A549 (cell line): ENCODE measurements at regions not wholly inside any gene's neighbourhood (a gene's known extent, or its start where the extent isn't known, plus 50 kb on each side); places are given as distances from the start of the nearest gene placed in this dataset.

Source experiments
- ATAC-seq, 2 experiments: fragments of 200-7000 bp in 1 of 2; fragments of >200 bp in 1 of 2; cut with Nextera tagmentation in 1 of 2; cut with Tn5 transposase in 1 of 2; 3 replicates each; pipeline versions ENCODE4 v1.8.0 to v1.9.1; 2018 to 2020; ENCODE audit warnings: mild to moderate bottlenecking in 1 of 2, moderate library complexity in 1 of 2
- CTCF ChIA-PET: fragments of 300-600 bp; sonication (Branson Sonifier 250); formaldehyde crosslinking; extraction: SDS; loops from one replicate; lab custom pipeline; 2021; ENCODE audit warnings: antibody characterized with exemption, inconsistent platforms; lab: Yijun Ruan, JAX
- POLR2A ChIA-PET: fragments of 350-600 bp; formaldehyde crosslinking; extraction: SDS; loops from one replicate; lab custom pipeline; 2021; ENCODE audit warnings: antibody characterized with exemption, inconsistent platforms; lab: Yijun Ruan, JAX
- DNase-seq, 2 experiments: peaks; one replicate each; pipeline versions ENCODE4 v3.0.0 to v3.0.0-alpha.2; 2011 to 2016; ENCODE audit warnings: low read depth in 1 of 2, low spot score in 1 of 2
- FAIRE-seq: peaks from 2 replicates; lab custom pipeline; 2011; peaks lifted over from hg19 to GRCh38; lab: Jason Lieb, UNC
- H3K27ac ChIP-seq, 2 experiments: fragments of >200 bp; sonication (Bioruptor Twin); formaldehyde crosslinking; 3 replicates each; pipeline ENCODE4 v1.5.1; 2016 to 2017
- H3K4me1 ChIP-seq: fragments of >200 bp; sonication (Bioruptor Twin); formaldehyde crosslinking; 3 replicates; pipeline ENCODE4 v1.6.1; 2016
- H3K4me2 ChIP-seq: fragments of >200 bp; sonication (Bioruptor Twin); formaldehyde crosslinking; 3 replicates; pipeline ENCODE4 v1.6.1; 2016
- H3K4me3 ChIP-seq: fragments of >200 bp; sonication (Bioruptor Twin); formaldehyde crosslinking; 3 replicates; pipeline ENCODE4 v1.5.1; 2016
- H3K9me3 ChIP-seq: fragments of >200 bp; sonication (Bioruptor Twin); formaldehyde crosslinking; 3 replicates; pipeline ENCODE4 v1.6.1; 2016
- CBX8 ChIP-seq: fragments of 200-600 bp; sonication (generic); IDR thresholded peaks from 2 replicates; pipeline ENCODE4 v1.6.1; 2016
- CEBPB ChIP-seq, 2 experiments: fragments of >200 bp in 1 of 2; sonication (Bioruptor Twin) in 1 of 2; formaldehyde crosslinking in 1 of 2; IDR thresholded peaks; 2 replicates each; pipeline ENCODE4 v1.6.1; 2012 to 2016
- CHD2 ChIP-seq: fragments of 150-350 bp; IDR thresholded peaks from 2 replicates; pipeline ENCODE4 v1.6.1; 2014; ENCODE audit warnings: low read length; ENCODE audit not compliant: partially characterized antibody
- EP300 ChIP-seq, 2 experiments: fragments of >200 bp; sonication (Bioruptor Twin); formaldehyde crosslinking; IDR thresholded peaks; 2 replicates in 1 of 2; 3 replicates in 1 of 2; pipeline ENCODE4 v1.6.1; 2016 to 2017
- ESRRA ChIP-seq: fragments of 150-350 bp; IDR thresholded peaks from 2 replicates; pipeline ENCODE4 v1.6.1; 2014; ENCODE audit warnings: mild to moderate bottlenecking, low read length, borderline replicate concordance
- FOSB ChIP-seq: fragments of 250-450 bp; sonication (Bioruptor Pico); IDR thresholded peaks from 2 replicates; pipeline ENCODE4 v1.5.0; 2020; ENCODE audit warnings: mild to moderate bottlenecking, moderate library complexity
- FOSL2 ChIP-seq, 2 experiments: fragments of 450-650 bp in 1 of 2; fragments of >200 bp in 1 of 2; sonication (Bioruptor Twin) in 1 of 2; formaldehyde crosslinking; IDR thresholded peaks; 2 replicates each; pipeline versions ENCODE4 v1.5.0 to v1.6.1; 2016 to 2020; ENCODE audit warnings: mild to moderate bottlenecking in 1 of 2, moderate library complexity in 1 of 2
- FOXS1 ChIP-seq: fragments of 250-450 bp; sonication (Bioruptor Pico); IDR thresholded peaks from 2 replicates; pipeline ENCODE4 v1.5.0; 2020; ENCODE audit warnings: mild to moderate bottlenecking, moderate library complexity
- HDAC2 ChIP-seq: fragments of 200-600 bp; sonication (generic); IDR thresholded peaks from 2 replicates; pipeline ENCODE4 v1.6.1; 2016
- HEYL ChIP-seq: fragments of 250-450 bp; sonication (Bioruptor Pico); IDR thresholded peaks from 2 replicates; pipeline ENCODE4 v1.8.0; 2021; ENCODE audit warnings: mild to moderate bottlenecking, moderate library complexity
- HOXB13 ChIP-seq: fragments of 250-450 bp; sonication (Bioruptor Pico); IDR thresholded peaks from 2 replicates; pipeline ENCODE4 v1.5.0; 2020; ENCODE audit warnings: low read depth, mild to moderate bottlenecking, moderate library complexity
- HOXB5 ChIP-seq: fragments of 250-450 bp; sonication (Bioruptor Pico); IDR thresholded peaks from 2 replicates; pipeline ENCODE4 v1.5.0; 2020; ENCODE audit warnings: mild to moderate bottlenecking, moderate library complexity
- KDM1A ChIP-seq: fragments of 200-600 bp; sonication (generic); IDR thresholded peaks from 2 replicates; pipeline ENCODE4 v1.6.1; 2016; ENCODE audit warnings: low read depth, mild to moderate bottlenecking
- POLR2AphosphoS2 ChIP-seq: conservative IDR thresholded peaks from 2 replicates; pipeline ENCODE4 v1.6.1; 2012; ENCODE audit warnings: low read length, improper control_type of control experiment, inconsistent platforms
- RAD21 ChIP-seq, 2 experiments: fragments of >200 bp in 1 of 2; sonication (Bioruptor Twin) in 1 of 2; formaldehyde crosslinking in 1 of 2; IDR thresholded peaks in 1 of 2; conservative IDR thresholded peaks in 1 of 2; 2 replicates in 1 of 2; 3 replicates in 1 of 2; pipeline ENCODE4 v1.6.1; 2012 to 2018; ENCODE audit warnings: inconsistent platforms in 1 of 2
- RARB ChIP-seq: fragments of 250-450 bp; sonication (Bioruptor Pico); IDR thresholded peaks from 2 replicates; pipeline ENCODE4 v1.8.0; 2021; ENCODE audit warnings: mild to moderate bottlenecking, moderate library complexity
- RCOR1 ChIP-seq: fragments of 150-350 bp; IDR thresholded peaks from 2 replicates; pipeline ENCODE4 v1.6.1; 2014; ENCODE audit warnings: antibody characterized with exemption, low read length, low read depth
- SREBF2 ChIP-seq: fragments of 450-650 bp; IDR thresholded peaks from 2 replicates; pipeline ENCODE4 v1.6.1; 2014; ENCODE audit warnings: mild to moderate bottlenecking, moderate library complexity
- TFCP2L1 ChIP-seq: fragments of 250-450 bp; sonication (Bioruptor Pico); IDR thresholded peaks from 2 replicates; pipeline ENCODE4 v1.5.0; 2021; ENCODE audit warnings: mild to moderate bottlenecking
- TP53 ChIP-seq: fragments of 250-450 bp; sonication (Bioruptor Pico); IDR thresholded peaks from 2 replicates; pipeline ENCODE4 v1.5.0; 2021; ENCODE audit warnings: mild to moderate bottlenecking, moderate library complexity
- ZFP36 ChIP-seq: fragments of 450-650 bp; IDR thresholded peaks from 2 replicates; pipeline ENCODE4 v1.6.1; 2014; ENCODE audit warnings: borderline replicate concordance; ENCODE audit not compliant: partially characterized antibody
- WGBS: methylation state at CpG from one replicate; pipeline ENCODE4 v1.1.6; 2017; ENCODE audit errors: missing lambda C conversion rate; 5-methylcytosine and 5-hydroxymethylcytosine counted together
- TF ChIP-seq, protein P1 (sequence below): fragments of 450-650 bp; IDR thresholded peaks from 2 replicates; pipeline ENCODE4 v1.6.1; 2014; ENCODE audit warnings: antibody characterized with exemption
- TF ChIP-seq, protein P2 (sequence below): IDR thresholded peaks from 2 replicates; pipeline ENCODE4 v1.6.1; 2012

DNA sequence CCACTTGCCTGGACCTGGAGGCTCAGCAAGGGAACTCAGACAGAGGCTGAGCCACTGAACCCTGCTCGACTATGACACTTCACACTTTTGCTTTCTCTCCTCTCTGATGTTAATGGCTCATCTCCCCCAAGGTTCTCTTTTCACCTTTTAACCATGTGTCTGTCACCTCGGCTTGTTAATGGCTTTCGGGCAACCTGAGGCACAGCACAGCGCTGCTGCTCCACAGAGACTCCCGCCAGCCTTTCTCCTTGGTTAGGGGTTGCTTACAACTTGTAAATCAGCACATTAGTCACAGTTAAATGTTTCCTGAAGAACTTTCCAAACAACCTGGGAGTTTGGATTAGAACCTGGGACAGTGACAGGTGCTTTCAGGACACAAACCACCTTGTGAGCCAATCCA lies 136.2 kb upstream of the TBX20 start (continued):
- TF ChIP-seq HOXB13 (CRISPR knock-in tag) (no peak), POLR2AphosphoS2 (no peak), CBX8 (no peak), EP300 (IDR thresholded peaks at IDR 0.05) (no peak), TP53 (CRISPR knock-in tag) (no peak), FOSB (CRISPR knock-in tag) (no peak)

DNA sequence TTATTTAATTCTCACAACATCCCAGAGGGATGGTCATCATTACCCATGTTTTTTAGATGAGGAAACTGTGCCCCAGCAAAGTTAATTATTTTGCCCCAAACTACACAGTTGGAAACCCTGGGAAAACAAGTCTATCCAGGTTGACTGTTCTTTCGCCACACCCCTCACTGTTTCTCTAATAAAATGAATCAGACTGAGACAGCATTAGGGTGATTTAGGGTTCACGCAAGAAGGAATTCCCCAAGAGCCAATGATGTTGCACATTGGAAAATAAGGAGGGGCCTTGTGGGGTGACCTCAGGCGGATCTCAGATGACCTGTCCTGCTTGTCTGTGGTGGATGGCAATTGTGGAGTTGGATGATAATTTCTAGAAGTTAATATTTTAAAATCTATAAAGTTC lies 135.7 kb upstream of the TBX20 start:
- Histone ChIP-seq H3K9me3 (no peaks in the 10 kb centered on the region), H3K4me3 (no peak overlapping the region), H3K4me2 (no peak overlapping the region), H3K4me1 (no peaks in the 10 kb centered on the region), H3K27ac (no peak overlapping the region)
- no peak for FAIRE-seq
- 51% methylated on average over 3 of the region's 3 CpGs for WGBS
- no peak for ATAC-seq
- DNase-seq = no peak
- ChIA-PET POLR2A (no interaction called here), CTCF (no interaction called here)
- TF ChIP-seq HOXB5 (CRISPR knock-in tag) = no peak
- TF ChIP-seq FOXS1 (CRISPR knock-in tag) = no peak
- TF ChIP-seq ESRRA = no peak
- TF ChIP-seq POLR2AphosphoS2 = no peak
- no peak for TF ChIP-seq CEBPB (IDR thresholded peaks at IDR 0.05)
- no peak for TF ChIP-seq ZFP36
- no peak for TF ChIP-seq CHD2
- TF ChIP-seq, protein P1, sequence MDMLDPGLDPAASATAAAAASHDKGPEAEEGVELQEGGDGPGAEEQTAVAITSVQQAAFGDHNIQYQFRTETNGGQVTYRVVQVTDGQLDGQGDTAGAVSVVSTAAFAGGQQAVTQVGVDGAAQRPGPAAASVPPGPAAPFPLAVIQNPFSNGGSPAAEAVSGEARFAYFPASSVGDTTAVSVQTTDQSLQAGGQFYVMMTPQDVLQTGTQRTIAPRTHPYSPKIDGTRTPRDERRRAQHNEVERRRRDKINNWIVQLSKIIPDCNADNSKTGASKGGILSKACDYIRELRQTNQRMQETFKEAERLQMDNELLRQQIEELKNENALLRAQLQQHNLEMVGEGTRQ = no peak
- TF ChIP-seq, protein P2, sequence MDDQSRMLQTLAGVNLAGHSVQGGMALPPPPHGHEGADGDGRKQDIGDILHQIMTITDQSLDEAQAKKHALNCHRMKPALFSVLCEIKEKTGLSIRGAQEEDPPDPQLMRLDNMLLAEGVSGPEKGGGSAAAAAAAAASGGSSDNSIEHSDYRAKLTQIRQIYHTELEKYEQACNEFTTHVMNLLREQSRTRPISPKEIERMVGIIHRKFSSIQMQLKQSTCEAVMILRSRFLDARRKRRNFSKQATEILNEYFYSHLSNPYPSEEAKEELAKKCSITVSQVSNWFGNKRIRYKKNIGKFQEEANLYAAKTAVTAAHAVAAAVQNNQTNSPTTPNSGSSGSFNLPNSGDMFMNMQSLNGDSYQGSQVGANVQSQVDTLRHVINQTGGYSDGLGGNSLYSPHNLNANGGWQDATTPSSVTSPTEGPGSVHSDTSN = no peak
- no peak for TF ChIP-seq RARB (CRISPR knock-in tag)

DNA sequence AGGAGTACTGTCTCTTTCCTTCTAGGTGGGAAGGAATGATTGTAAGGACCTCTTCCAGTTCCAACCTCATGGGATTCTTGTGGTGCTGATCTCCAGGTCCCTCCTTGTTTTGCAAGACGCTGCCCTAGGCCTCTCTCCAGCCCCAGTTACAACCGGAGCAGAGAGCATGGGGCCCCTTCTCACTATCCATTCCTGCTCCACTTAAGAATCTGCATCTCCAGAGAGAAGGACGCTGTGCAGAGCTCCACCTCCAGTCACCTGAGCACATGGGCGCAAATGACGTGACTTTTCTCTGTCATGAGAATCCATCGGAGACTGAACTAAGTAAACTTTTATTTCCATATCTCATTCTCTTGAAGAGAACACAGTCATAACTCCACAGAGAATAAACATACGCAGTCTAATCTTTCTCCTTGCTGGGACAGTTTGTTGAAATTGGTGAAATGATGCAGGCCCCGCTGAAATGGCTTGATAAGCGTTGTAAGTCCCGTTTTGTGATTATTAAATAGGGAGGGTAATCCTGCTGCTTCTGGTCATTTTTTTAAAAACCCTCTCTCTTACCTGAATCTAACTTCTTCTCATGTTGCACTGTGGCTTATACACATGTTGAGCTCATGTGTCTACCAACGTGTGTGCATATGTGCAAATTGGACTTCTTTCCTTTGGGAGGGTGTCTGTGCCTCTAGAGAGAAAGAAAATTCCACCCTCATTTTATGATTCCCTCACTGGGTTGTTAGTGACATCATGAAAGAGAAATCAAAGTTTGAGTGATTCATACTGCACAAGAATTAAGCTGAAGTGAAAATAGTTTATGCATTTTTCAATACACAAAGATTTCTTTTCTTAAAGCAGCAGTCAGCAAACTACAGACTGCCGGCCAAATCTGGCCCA lies 133.2 kb upstream of the TBX20 start:
- ChIA-PET POLR2A (no interaction called here), CTCF (no interaction called here)
- no peaks in the 10 kb centered on the region for H3K9me3 ChIP-seq
- ATAC-seq (no peak), DNase-seq (no peak), FAIRE-seq (no peak)
- no peaks in the 10 kb centered on the region for H3K4me1 ChIP-seq
- TF ChIP-seq RCOR1 (no peak), HOXB13 (CRISPR knock-in tag) (no peak), TFCP2L1 (CRISPR knock-in tag) (no peak), KDM1A (no peak), HDAC2 (no peak), RAD21 (conservative IDR thresholded peaks at IDR 0.05 in 1 of 2, IDR thresholded peaks at IDR 0.05 in 1 of 2) (no peak), SREBF2 (no peak), HEYL (CRISPR knock-in tag) (no peak), FOSL2 (IDR thresholded peaks at IDR 0.05) (no peak), FOSL2 (CRISPR knock-in tag; IDR thresholded peaks at IDR 0.05) (no peak)
- H3K4me2 ChIP-seq = no peak overlapping the region
- no peak overlapping the region for H3K4me3 ChIP-seq
- WGBS = 65% methylated on average over 12 of the region's 12 CpGs
- H3K27ac ChIP-seq = no peak overlapping the region
